GM12891 (cell line): ENCODE measurements at regions not wholly inside any gene's neighbourhood (a gene's known extent, or its start where the extent isn't known, plus 50 kb on each side); places are given as distances from the start of the nearest gene placed in this dataset.

Source experiments
- PAX5 ChIP-seq: IDR thresholded peaks from 2 replicates; pipeline ENCODE4 v1.6.1; 2011; ENCODE audit warnings: low read length, moderate library complexity, mild to moderate bottlenecking; ENCODE audit not compliant: insufficient read depth, severe bottlenecking
- POLR2A ChIP-seq: IDR thresholded peaks from 2 replicates; pipeline ENCODE4 v1.6.1; 2011; ENCODE audit warnings: low read depth, low read length, control low read depth
- POLR2AphosphoS5 ChIP-seq: IDR thresholded peaks from 2 replicates; pipeline ENCODE4 v1.6.1; 2011; ENCODE audit warnings: low read depth, low read length, control low read depth
- POU2F2 ChIP-seq: IDR thresholded peaks from 2 replicates; pipeline ENCODE4 v1.6.1; 2011; ENCODE audit warnings: low read depth, mild to moderate bottlenecking, control low read depth, low read length, moderate library complexity
- SPI1 ChIP-seq: IDR thresholded peaks from 2 replicates; pipeline ENCODE4 v1.6.1; 2011; ENCODE audit warnings: low read depth, low read length, control low read depth
- TAF1 ChIP-seq: IDR thresholded peaks from 2 replicates; pipeline ENCODE4 v1.6.1; 2011; ENCODE audit warnings: low read depth, low read length, control low read depth

DNA sequence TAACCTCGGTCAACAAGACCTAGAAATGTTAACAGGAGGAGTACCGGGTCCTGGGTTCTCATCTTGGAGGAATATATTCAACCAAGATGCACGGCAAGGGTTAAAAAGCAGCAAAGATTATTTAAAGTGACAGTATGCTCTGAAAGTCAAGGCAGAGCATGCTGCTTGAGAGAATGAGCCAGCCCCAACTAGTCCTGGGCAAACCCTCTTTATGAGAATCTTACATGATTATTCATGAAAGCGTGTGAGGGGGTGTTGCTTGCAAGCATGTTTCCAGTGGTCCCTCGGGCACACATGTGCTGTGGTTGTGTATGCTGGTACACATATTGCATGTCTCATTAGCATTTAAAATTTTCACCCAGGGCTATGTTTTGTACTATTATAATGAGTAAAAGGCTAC lies 1445.6 kb downstream of the SI start:
- TF ChIP-seq TAF1 (no peak), POLR2AphosphoS5 (no peak), POLR2A (no peak), SPI1 (no peak), POU2F2 (no peak), PAX5 (no peak)
